GM04503 (cell line): ENCODE measurements at regions not wholly inside any gene's neighbourhood (a gene's known extent, or its start where the extent isn't known, plus 50 kb on each side); places are given as distances from the start of the nearest gene placed in this dataset.
"Not testable (repeated sequence)": the region's sequence is repeated elsewhere in the genome, so short reads cannot be mapped to it uniquely, and the experiment has no call there.

Experiments
- DNase-seq: peaks from one replicate; pipeline ENCODE4 v3.0.0-alpha.2; 2012; ENCODE audit warnings: low read depth

GRCh38 chr15:24733659-24734058 lies 58.1 kb downstream of the NPAP1 start:
- DNase-seq = no peak

- no peak for DNase-seq
These were observed 58.8 kb downstream of the NPAP1 start for GRCh38 chr15:24734396-24734795.

- no peak for DNase-seq
These were observed 69.7 kb downstream of the NPAP1 start for GRCh38 chr15:24745290-24745689.

- no peak for DNase-seq
These were observed 70.5 kb downstream of the NPAP1 start for GRCh38 chr15:24746094-24746493.

GRCh38 chr15:24747376-24747775 lies 71.8 kb downstream of the NPAP1 start:
- no peak for DNase-seq

GRCh38 chr15:24748812-24749439 lies 73.4 kb downstream of the NPAP1 start:
- no peak for DNase-seq

- no peak for DNase-seq
These were observed 76.8 kb downstream of the NPAP1 start for GRCh38 chr15:24752354-24752753.

- no peak for DNase-seq
These were observed 80.5 kb downstream of the NPAP1 start for GRCh38 chr15:24756101-24756500.

GRCh38 chr15:24760066-24760465 lies 84.5 kb downstream of the NPAP1 start:
- DNase-seq = no peak

- no peak for DNase-seq
These were observed 86.2 kb downstream of the NPAP1 start for GRCh38 chr15:24761704-24762302.

GRCh38 chr15:24763891-24764290 lies 88.3 kb downstream of the NPAP1 start:
- DNase-seq = no peak

GRCh38 chr15:24764375-24765171 lies 89.0 kb downstream of the NPAP1 start:
- no peak for DNase-seq

GRCh38 chr15:24766511-24767133 lies 91.0 kb downstream of the NPAP1 start:
- no peak for DNase-seq

- no peak for DNase-seq
These were observed 96.7 kb downstream of the NPAP1 start for GRCh38 chr15:24772266-24772665.

- peak; percentile 18 for DNase-seq
These were observed 97.3 kb downstream of the NPAP1 start for GRCh38 chr15:24772686-24773373.

GRCh38 chr15:24777307-24777706 lies 101.7 kb downstream of the NPAP1 start:
- DNase-seq = no peak

- no peak for DNase-seq
These were observed 108.9 kb downstream of the NPAP1 start for GRCh38 chr15:24784506-24784905.

GRCh38 chr15:24786347-24786746 lies 110.8 kb downstream of the NPAP1 start:
- no peak for DNase-seq

- DNase-seq = not testable (repeated sequence)
These were observed 127.0 kb downstream of the NPAP1 start for GRCh38 chr15:24802624-24803023.

- DNase-seq = no peak
These were observed 135.1 kb upstream of the SNRPN start for GRCh38 chr15:24819680-24820079.

GRCh38 chr15:24823473-24823872 lies 131.3 kb upstream of the SNRPN start:
- DNase-seq = no peak

GRCh38 chr15:24832282-24832681 lies 122.5 kb upstream of the SNRPN start:
- no peak for DNase-seq
